GM12864 (cell line): ENCODE measurements at regions not wholly inside any gene's neighbourhood (a gene's known extent, or its start where the extent isn't known, plus 50 kb on each side); places are given as distances from the start of the nearest gene placed in this dataset.

ENCODE experiments used
- DNase-seq: peaks from one replicate; pipeline ENCODE4 v3.0.0-alpha.2; 2011; ENCODE audit warnings: low read depth
- H3K4me3 ChIP-seq: 2 replicates; pipeline ENCODE4 v1.5.1; 2011; ENCODE audit warnings: mild to moderate bottlenecking, low read depth, low read length, control low read depth
- TF ChIP-seq, protein P1 (sequence below): IDR thresholded peaks from 2 replicates; pipeline ENCODE4 v1.5.1; 2011; ENCODE audit warnings: low read depth, mild to moderate bottlenecking, moderate library complexity, low read length, control low read depth, inconsistent platforms; ENCODE audit errors: missing control alignments

DNA sequence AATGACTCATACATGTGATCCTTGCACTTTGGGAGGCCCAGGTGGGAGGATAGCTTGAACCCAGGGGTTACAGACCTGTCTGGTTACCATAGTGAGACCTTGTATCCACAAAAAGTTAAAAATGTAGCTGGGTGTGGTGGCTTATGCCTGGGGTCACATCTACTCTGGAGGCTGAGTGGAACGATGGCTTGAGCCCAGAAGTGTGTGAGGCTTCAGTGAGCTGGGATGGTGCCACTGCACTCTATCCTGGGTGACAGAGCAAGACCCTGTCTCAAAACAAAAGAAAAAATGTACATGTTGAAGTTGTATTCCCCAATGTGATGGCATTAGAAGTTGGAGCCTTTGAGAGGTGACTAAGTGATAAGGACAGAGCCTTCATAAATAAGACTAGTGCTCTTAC, 409.4 kb upstream of the PABPC4L start:
- H3K4me3 ChIP-seq = no peak overlapping the region
- TF ChIP-seq, protein P1, sequence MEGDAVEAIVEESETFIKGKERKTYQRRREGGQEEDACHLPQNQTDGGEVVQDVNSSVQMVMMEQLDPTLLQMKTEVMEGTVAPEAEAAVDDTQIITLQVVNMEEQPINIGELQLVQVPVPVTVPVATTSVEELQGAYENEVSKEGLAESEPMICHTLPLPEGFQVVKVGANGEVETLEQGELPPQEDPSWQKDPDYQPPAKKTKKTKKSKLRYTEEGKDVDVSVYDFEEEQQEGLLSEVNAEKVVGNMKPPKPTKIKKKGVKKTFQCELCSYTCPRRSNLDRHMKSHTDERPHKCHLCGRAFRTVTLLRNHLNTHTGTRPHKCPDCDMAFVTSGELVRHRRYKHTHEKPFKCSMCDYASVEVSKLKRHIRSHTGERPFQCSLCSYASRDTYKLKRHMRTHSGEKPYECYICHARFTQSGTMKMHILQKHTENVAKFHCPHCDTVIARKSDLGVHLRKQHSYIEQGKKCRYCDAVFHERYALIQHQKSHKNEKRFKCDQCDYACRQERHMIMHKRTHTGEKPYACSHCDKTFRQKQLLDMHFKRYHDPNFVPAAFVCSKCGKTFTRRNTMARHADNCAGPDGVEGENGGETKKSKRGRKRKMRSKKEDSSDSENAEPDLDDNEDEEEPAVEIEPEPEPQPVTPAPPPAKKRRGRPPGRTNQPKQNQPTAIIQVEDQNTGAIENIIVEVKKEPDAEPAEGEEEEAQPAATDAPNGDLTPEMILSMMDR = no peak
- DNase-seq = no peak

DNA sequence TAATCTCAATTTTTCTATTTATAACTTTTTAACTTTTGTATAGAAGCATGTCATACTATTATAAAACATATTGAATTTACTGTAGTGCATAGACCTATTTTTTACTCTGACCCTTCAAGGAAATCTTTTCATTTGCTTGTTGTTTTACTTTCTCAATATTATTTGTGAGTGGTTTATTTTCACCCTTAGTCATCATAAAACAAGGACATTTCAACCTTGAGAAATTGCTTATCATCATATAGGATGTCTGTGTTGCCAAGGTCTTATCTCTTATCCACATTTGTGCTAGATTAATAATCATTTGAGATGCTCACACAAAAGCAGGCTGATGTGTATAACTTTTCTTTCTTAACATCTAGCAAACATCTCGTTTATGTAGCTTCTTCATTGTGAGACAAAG, 408.6 kb upstream of the PABPC4L start:
- no peak overlapping the region for H3K4me3 ChIP-seq
- DNase-seq = no peak
- TF ChIP-seq, protein P1 = no peak

DNA sequence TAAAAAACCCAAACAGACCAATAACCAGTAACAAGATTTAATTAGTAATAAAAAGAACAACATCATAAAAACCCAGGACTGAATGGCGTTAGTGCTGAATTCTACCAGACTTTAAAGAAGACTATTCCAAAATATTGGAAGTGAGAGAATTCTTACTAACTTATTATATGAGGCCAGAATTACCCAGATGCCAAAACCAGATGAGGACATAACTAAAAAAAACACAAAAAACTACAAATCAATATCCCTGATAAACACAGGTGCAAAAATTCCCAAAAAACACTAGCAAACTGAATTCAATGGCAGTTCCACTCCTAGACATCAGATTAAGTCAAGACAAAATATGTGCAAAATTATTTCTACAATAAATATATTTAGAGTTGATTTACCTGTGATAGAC, 400.1 kb upstream of the PABPC4L start:
- no peak overlapping the region for H3K4me3 ChIP-seq
- TF ChIP-seq, protein P1 = no peak
- no peak for DNase-seq

DNA sequence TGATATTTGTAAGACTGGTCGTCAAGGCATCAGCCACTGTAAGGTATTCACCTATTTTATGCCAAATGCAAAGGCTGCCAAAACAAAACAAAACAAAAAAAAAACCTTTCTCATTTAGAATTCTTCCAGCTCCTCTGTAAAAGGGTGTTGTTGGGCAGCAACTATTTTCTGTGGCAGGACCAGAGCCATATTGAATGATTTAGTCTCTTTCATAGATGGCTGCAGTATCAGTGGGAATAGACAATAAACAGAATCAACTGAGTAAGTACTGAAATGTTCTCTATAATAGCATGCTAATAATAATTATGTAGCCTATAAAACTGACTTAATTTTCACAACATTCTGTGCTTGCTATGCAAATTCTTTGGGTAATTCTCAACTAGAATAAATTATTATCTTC, 389.7 kb upstream of the PABPC4L start:
- DNase-seq = no peak
- TF ChIP-seq, protein P1 = no peak
- no peak overlapping the region for H3K4me3 ChIP-seq

DNA sequence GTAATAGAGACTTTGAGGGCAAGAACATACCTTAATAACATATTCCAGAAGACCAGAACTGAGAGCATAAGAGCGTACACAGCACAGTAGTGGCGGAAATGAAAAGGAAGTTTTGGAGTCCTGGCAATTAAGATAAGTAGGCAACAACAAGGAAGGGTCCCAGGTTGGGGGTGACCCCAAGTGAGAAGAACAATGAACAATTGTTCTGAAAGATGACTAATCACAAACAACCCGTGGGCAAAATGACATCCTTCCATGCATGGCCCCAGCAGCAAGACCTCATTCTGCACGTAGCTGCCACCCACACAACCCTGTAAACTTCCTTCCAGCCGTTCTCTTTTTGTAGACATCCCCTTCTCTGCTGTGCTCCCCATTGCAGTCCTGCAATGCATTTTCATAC, 384.4 kb upstream of the PABPC4L start:
- no peak overlapping the region for H3K4me3 ChIP-seq
- TF ChIP-seq, protein P1 = no peak
- no peak for DNase-seq

DNA sequence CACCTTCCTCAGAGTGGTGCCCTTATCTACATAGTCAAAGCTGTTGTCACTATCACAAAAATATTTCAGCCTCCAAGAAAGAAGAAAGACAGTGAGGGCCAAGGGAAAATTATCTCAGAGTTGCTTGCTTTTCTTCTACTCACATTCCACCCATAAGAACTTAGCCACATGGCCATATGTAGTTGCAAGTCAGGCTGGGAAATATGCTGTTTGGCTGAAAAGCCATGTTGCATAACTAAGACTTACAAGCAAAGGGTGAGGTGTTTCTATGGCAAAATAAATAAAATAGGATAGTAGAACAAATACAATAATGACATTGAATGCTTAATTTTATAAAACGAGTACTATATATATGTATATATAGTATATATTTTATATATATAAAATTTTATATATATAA, 365.9 kb upstream of the PABPC4L start:
- no peak for DNase-seq
- TF ChIP-seq, protein P1 = no peak
- H3K4me3 ChIP-seq = no peak overlapping the region

DNA sequence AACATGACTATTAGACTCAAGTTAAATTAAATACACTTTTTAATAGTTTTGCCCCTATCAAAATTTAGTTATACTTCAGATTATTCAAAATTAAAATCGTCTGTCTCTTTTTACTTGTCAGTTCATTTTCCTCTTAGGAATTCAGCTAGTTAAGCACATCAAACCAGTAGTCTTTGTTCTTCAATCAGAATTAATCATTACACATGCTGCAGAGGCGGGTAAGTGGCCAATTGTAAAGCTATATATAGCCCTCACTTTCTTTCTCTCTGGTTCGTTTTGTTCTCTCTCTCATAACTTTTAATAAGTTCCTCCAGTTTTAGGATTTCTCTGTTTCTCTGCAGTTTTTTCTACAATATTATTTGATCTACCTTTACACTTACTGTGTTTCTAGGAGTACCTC, 359.1 kb upstream of the PABPC4L start:
- no peak overlapping the region for H3K4me3 ChIP-seq
- DNase-seq = no peak
- TF ChIP-seq, protein P1 = no peak
